ENCODE measurements at regions not wholly inside any gene's neighbourhood (a gene's known extent, or its start where the extent isn't known, plus 50 kb on each side); places are given as distances from the start of the nearest gene placed in this dataset.

DNA sequence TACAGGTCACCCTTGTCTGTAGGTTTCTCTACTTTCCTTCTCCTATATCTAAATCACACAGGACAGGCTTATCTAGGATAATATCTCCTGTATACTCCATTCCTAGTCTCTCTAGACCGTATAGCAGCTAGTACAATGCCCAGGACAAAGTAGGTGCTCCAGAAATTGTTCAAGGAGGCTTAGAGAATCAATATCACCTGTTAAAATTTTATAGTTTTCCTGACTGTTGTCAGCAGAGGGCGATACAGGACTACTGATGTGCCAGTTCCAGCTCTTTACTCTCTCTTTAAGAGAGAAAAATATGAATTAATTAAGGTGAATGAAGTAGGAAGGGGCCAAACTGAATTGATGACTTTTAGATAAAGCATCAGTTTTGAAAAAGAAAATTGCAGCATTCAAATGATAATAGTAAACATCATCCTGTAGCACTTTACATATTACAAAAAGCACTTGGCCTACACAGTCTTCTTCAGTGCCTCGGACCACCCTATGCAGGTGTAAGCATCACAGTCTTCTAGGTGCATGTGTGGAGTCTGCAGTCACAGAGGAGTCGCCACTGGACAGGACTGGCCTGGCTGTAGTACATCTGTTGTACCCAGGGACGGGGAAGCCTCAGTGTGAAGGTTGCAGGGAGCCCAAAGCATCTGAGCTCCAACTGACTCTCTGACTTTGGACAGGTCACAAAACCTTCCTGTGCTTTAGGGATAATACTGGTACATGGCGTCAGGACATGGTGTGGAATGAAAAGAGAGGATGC, 61.9 kb upstream of the MAX start:
- H3K27me3 ChIP-seq (ENCODE audit: low read depth): peaks cover 2% of the 10 kb centered on the region
- no peak overlapping the region for H3K4me3 ChIP-seq
- intact Hi-C loops (cut with micrococcal nuclease): loop anchor here (10.0 kb wide), 1 partner anchor 661 kb away; no protein-coding TSS in a partner anchor
- no peak overlapping the region for H3K27ac ChIP-seq (replicated peaks)
- TF ChIP-seq, protein P1, sequence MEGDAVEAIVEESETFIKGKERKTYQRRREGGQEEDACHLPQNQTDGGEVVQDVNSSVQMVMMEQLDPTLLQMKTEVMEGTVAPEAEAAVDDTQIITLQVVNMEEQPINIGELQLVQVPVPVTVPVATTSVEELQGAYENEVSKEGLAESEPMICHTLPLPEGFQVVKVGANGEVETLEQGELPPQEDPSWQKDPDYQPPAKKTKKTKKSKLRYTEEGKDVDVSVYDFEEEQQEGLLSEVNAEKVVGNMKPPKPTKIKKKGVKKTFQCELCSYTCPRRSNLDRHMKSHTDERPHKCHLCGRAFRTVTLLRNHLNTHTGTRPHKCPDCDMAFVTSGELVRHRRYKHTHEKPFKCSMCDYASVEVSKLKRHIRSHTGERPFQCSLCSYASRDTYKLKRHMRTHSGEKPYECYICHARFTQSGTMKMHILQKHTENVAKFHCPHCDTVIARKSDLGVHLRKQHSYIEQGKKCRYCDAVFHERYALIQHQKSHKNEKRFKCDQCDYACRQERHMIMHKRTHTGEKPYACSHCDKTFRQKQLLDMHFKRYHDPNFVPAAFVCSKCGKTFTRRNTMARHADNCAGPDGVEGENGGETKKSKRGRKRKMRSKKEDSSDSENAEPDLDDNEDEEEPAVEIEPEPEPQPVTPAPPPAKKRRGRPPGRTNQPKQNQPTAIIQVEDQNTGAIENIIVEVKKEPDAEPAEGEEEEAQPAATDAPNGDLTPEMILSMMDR (IDR thresholded peaks at IDR 0.05; ENCODE audit: borderline replicate concordance): peak; percentile 76
- DNase-seq: no peak
- H3K4me1 ChIP-seq: peaks cover 3% of the 10 kb centered on the region
- H3K9me3 ChIP-seq (replicated peaks): no peaks in the 10 kb centered on the region
- no peaks in the 10 kb centered on the region for H3K36me3 ChIP-seq

DNA sequence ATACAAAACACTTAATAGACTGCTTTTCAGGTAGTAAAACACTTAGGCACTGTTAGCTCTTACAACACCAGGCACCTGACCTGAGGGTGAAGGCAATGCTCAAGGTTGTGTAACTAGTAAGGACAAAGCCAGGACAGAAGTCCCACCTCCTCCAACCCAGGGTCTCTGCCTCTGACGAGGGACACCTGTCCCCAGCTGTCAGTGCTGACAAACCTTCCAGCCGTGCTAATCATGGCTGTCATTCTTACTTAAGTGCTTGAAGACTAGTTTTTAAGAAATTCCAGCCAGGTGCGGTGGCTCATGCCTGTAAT, 62.5 kb upstream of the MAX start:
- Histone ChIP-seq H3K4me1 (peaks cover 4% of the 10 kb centered on the region), H3K36me3 (no peaks in the 10 kb centered on the region), H3K4me3 (no peak overlapping the region), H3K27ac (replicated peaks) (no peak overlapping the region), H3K9me3 (replicated peaks) (no peaks in the 10 kb centered on the region), H3K27me3 (ENCODE audit: low read depth) (peaks cover 5% of the 10 kb centered on the region)
- TF ChIP-seq, protein P1 (IDR thresholded peaks at IDR 0.05; ENCODE audit: borderline replicate concordance): no peak
- intact Hi-C loops (cut with micrococcal nuclease): loop anchor here (10.0 kb wide), 1 partner anchor 660 kb away; no protein-coding TSS in a partner anchor
- no peak for DNase-seq

DNA sequence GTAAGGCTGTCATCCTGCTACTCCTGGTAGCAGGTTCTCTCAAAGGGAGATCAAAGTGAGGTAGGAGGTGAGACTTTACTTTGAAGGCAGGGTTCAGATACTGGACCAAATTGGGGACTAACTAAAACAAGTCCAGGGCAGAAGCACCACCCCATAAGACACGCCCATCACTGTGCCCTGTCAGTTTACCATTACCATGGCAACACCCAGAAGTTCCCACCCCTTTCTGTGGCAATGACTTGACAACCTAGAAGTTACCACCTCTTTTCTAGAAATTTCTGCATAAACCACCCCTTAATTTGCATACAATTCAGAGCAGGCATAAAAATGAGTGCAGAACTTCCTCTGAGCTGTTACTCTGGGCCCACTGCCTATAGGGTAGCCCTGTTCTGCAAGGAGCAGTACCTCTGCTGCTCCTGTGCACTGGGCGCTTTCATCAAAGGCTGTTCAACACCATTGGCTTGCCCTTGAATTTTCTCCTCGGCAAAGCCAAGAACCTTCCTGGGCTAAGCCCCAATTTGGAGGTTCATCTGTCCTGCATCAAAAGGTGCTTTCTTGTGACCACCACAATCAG, 64.8 kb upstream of the MAX start:
- Histone ChIP-seq H3K4me3 (no peak overlapping the region), H3K27me3 (ENCODE audit: low read depth) (peaks cover 22% of the 10 kb centered on the region), H3K36me3 (no peaks in the 10 kb centered on the region), H3K9me3 (replicated peaks) (no peaks in the 10 kb centered on the region), H3K4me1 (peaks cover 11% of the 10 kb centered on the region), H3K27ac (replicated peaks) (no peak overlapping the region)
- intact Hi-C loops (cut with micrococcal nuclease): loop anchor here (10.0 kb wide), 1 partner anchor 658 kb away; no protein-coding TSS in a partner anchor
- DNase-seq: no peak
- TF ChIP-seq, protein P1 (IDR thresholded peaks at IDR 0.05; ENCODE audit: borderline replicate concordance): no peak

DNA sequence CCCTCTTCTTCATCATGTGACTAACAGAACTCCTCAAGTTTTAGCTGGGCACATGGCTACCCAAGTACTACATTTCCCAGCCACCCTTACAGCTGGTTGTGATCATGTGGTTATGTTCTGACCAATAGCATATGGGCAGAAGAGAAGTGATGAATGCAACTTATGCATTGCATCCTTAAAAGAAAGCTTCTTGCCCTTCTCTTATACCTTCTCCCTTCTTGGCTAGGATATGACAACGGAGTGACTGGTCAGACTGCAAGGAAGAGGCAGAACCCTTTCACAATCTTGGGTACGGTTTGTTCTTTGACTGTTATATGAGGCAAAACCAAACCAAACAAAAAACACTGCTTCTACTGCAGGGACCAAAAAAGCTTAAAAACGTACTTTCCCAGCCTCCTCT, 66.5 kb upstream of the MAX start:
- peak overlapping the region; percentile 45 for H3K27ac ChIP-seq (replicated peaks)
- H3K4me3 ChIP-seq: no peak overlapping the region
- peaks cover 11% of the 10 kb centered on the region for H3K4me1 ChIP-seq
- no peaks in the 10 kb centered on the region for H3K9me3 ChIP-seq (replicated peaks)
- intact Hi-C loops (cut with micrococcal nuclease): loop anchor here (10.0 kb wide), 1 partner anchor 656 kb away; no protein-coding TSS in a partner anchor
- no peak for DNase-seq
- TF ChIP-seq, protein P1 (IDR thresholded peaks at IDR 0.05; ENCODE audit: borderline replicate concordance): no peak
- peaks cover 31% of the 10 kb centered on the region for H3K27me3 ChIP-seq (ENCODE audit: low read depth)
- no peaks in the 10 kb centered on the region for H3K36me3 ChIP-seq

DNA sequence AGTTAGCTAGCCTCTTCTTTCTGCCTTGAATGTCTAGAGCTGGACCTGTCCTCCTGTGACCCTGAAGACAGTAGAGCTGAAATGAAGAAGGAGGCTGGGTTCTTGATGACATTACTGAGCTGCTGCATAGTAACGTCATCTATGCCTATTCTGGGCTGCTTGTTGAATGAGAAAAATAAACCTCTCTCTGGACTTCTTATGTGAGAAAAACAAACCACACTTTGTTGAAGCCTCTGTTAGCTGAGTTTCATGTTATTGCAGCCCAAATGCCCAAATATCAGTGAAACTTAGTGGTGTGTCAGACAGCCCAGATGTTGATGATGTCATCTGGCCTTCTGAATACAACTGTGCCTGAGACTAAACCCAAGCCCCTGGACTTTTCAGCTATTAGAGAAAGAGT, 67.0 kb upstream of the MAX start:
- DNase-seq: no peak

More for the DNA sequence above, 67.0 kb upstream of the MAX start:
- Histone ChIP-seq H3K4me3 (no peak overlapping the region), H3K4me1 (peaks cover 11% of the 10 kb centered on the region), H3K27me3 (ENCODE audit: low read depth) (peaks cover 31% of the 10 kb centered on the region), H3K36me3 (no peaks in the 10 kb centered on the region), H3K27ac (replicated peaks) (peak overlapping the region; percentile 45), H3K9me3 (replicated peaks) (no peaks in the 10 kb centered on the region)
- intact Hi-C loops (cut with micrococcal nuclease): loop anchor here (10.0 kb wide), 1 partner anchor 655 kb away; no protein-coding TSS in a partner anchor
- TF ChIP-seq, protein P1 (IDR thresholded peaks at IDR 0.05; ENCODE audit: borderline replicate concordance): no peak
